IMR-90 (cell line): ENCODE measurements at regions not wholly inside any gene's neighbourhood (a gene's known extent, or its start where the extent isn't known, plus 50 kb on each side); places are given as distances from the start of the nearest gene placed in this dataset.

Experiments
- CEBPB ChIP-seq: IDR thresholded peaks from 2 replicates; pipeline ENCODE4 v1.6.1; 2012; ENCODE audit warnings: low read depth, low read length, improper control_type of control experiment
- CTCF ChIP-seq: conservative IDR thresholded peaks from 2 replicates; pipeline ENCODE4 v1.5.1; 2012; ENCODE audit warnings: mild to moderate bottlenecking, low read depth, low read length, improper control_type of control experiment
- MXI1 ChIP-seq: IDR thresholded peaks from 2 replicates; pipeline ENCODE4 v1.6.1; 2012; ENCODE audit warnings: low read depth, mild to moderate bottlenecking, low read length, moderate library complexity, borderline replicate concordance
- NFE2L2 ChIP-seq: fragments of 150-350 bp; IDR thresholded peaks from 2 replicates; pipeline ENCODE4 v1.6.1; 2016; ENCODE audit warnings: low read depth, mild to moderate bottlenecking, low read length
- POLR2A ChIP-seq: IDR thresholded peaks from 2 replicates; pipeline ENCODE4 v1.6.1; 2012; ENCODE audit warnings: mild to moderate bottlenecking, low read depth, low read length
- RAD21 ChIP-seq: IDR thresholded peaks from 2 replicates; pipeline ENCODE4 v1.6.1; 2012; ENCODE audit warnings: low read length, improper control_type of control experiment
- SMC3 ChIP-seq: fragments of 150-350 bp; IDR thresholded peaks from 2 replicates; pipeline ENCODE4 v1.6.1; 2016; ENCODE audit warnings: low read depth, mild to moderate bottlenecking, antibody characterized with exemption, low read length, moderate library complexity

GRCh38 chr6:114824409-114824808 lies 481.6 kb upstream of the HS3ST5 start:
- TF ChIP-seq POLR2A (no peak), SMC3 (no peak), CTCF (no peak), CEBPB (no peak), MXI1 (no peak), NFE2L2 (no peak), RAD21 (no peak)
